ENCODE measurements at regions not wholly inside any gene's neighbourhood (a gene's known extent, or its start where the extent isn't known, plus 50 kb on each side); places are given as distances from the start of the nearest gene placed in this dataset.

DNA sequence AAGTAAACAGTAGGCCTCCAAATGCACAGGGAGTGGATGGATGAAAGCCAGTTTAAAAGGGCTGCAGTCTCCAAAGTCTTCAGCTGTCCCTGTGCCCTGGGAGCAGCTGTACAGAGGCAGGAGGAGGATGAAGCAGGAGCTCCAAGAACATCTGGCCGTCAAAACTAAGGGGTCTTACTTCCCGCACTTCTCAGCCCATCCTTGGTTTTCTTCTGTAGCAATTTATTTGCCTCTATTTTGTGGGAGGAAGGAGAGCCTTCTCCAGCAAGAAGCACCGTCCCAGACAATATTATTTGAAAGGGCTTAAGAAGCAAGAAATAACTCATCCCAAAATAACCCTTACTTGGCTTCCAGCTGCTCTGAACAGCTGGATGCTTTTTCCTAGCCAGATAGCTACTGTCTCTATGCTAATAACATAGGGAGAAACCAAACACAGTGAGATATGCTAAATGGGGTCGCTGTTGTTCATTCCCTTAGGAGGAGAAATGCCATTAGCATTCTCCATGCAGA lies 133.2 kb downstream of the SPATA19 start:
- no peaks in the 10 kb centered on the region for H3K4me1 Mint-ChIP-seq
- H3K36me3 Mint-ChIP-seq = no peaks in the 10 kb centered on the region
- H3K27ac Mint-ChIP-seq = no peak overlapping the region
- peaks cover 2% of the 10 kb centered on the region for H3K9me3 Mint-ChIP-seq
- ATAC-seq = no peak
- DNase-seq (ENCODE audit: low spot score in 2 of 2) = no peak
- no peak overlapping the region for H3K4me3 Mint-ChIP-seq

DNA sequence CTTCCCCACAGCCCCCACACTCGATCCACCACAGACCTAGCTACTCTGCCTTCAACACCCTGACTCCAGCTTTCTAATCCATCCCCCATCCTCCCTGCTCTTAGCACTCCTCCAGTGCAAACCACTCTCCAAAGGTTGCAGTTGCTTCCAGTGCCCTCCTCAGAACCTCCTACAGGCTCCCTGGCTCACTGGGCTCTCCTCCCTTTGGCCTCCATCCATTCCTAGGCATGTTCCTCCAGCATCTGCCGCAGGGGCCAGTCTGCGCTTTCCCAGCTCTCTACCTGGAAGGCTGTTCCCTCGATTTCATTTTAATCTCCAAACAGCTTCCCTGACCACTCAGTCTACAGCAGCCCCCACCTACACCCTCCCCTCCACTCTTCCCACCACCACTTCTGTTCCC lies 133.8 kb downstream of the SPATA19 start:
- Mint-ChIP-seq H3K9me3 (no peaks in the 10 kb centered on the region), H3K27ac (no peak overlapping the region), H3K4me1 (no peaks in the 10 kb centered on the region), H3K4me3 (no peak overlapping the region), H3K36me3 (no peaks in the 10 kb centered on the region)
- DNase-seq (ENCODE audit: low spot score in 2 of 2) (no peak), ATAC-seq (no peak)

DNA sequence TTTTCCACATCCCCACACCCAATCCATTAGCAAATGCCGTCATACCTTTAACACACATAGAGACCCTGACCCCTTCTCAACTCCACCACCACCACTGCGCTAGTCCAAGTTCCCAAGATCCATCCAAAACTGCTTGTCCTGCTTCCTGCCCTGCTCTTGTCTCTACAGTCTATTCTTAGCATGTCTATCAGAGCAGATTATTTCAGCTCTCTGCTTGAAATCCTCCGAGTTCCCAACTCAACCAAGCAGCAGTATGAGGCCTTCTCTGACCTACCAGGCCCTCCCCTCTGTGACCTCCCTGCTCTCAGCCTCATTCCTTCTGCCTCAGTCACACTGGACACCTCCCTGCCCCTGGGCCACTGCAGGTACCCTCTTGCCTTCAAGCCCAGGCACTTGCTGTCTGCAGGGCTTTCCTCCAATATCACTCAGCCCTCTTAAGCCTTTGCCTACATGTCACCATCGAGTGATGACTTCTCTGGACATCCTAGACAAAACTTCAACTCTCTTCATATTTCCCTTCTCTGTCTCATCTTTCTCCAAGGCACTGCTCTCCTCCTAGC lies 134.6 kb downstream of the SPATA19 start:
- Mint-ChIP-seq H3K4me1 (no peaks in the 10 kb centered on the region), H3K36me3 (no peaks in the 10 kb centered on the region), H3K4me3 (no peak overlapping the region), H3K27ac (no peak overlapping the region), H3K9me3 (no peaks in the 10 kb centered on the region)
- DNase-seq (ENCODE audit: low spot score in 2 of 2) = no peak
- ATAC-seq = no peak

DNA sequence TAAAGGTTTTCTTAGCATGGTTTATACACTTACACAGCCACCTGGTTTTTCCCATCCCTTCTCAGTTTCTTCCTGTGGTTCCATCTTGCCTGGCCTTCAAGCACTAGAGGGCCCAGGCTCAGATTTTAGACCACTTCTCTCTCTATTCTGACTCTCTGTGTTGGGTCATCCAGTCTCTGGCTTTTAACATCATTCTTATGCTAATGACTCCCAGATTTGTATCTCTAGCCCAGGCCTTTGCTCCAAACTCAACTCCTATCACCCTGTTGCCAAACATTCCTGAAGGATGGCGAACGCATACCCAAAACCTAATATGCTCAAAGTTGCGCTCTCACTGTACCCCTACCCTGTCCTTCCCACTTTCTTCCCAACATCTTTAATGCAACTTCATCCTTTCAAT lies 135.1 kb downstream of the SPATA19 start:
- H3K27ac Mint-ChIP-seq = no peak overlapping the region
- no peak for DNase-seq (ENCODE audit: low spot score in 2 of 2)
- no peak for ATAC-seq
- H3K4me1 Mint-ChIP-seq = no peaks in the 10 kb centered on the region
- H3K9me3 Mint-ChIP-seq = no peaks in the 10 kb centered on the region
- H3K4me3 Mint-ChIP-seq = no peak overlapping the region
- no peaks in the 10 kb centered on the region for H3K36me3 Mint-ChIP-seq

DNA sequence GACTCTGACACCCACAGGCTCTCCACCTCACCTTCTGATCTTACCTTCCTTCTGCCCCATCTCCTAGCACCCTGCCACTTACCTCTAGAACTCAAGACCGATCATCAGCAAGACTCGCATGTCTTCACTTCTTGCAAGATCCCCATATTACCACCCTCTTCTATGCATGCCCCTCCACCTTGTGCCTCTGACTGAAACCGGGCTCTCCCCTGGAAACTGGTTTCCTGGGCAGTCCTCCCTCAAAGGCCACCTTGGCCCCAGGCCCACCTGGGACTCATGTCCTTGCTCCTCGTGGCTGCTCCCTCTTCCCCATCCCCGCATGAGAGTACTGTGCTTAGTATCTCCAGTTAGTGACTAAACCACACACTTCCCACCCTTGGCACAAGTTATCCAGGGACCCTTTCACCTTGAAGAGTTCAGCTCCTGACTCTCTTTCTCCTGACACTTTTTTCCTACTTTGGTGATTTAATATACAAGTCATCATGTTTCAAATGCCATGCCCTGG lies 136.7 kb downstream of the SPATA19 start:
- ATAC-seq (no peak), DNase-seq (ENCODE audit: low spot score in 2 of 2) (no peak)
- no peaks in the 10 kb centered on the region for H3K36me3 Mint-ChIP-seq
- no peak overlapping the region for H3K27ac Mint-ChIP-seq
- no peak overlapping the region for H3K4me3 Mint-ChIP-seq
- H3K9me3 Mint-ChIP-seq = no peaks in the 10 kb centered on the region
- no peaks in the 10 kb centered on the region for H3K4me1 Mint-ChIP-seq

DNA sequence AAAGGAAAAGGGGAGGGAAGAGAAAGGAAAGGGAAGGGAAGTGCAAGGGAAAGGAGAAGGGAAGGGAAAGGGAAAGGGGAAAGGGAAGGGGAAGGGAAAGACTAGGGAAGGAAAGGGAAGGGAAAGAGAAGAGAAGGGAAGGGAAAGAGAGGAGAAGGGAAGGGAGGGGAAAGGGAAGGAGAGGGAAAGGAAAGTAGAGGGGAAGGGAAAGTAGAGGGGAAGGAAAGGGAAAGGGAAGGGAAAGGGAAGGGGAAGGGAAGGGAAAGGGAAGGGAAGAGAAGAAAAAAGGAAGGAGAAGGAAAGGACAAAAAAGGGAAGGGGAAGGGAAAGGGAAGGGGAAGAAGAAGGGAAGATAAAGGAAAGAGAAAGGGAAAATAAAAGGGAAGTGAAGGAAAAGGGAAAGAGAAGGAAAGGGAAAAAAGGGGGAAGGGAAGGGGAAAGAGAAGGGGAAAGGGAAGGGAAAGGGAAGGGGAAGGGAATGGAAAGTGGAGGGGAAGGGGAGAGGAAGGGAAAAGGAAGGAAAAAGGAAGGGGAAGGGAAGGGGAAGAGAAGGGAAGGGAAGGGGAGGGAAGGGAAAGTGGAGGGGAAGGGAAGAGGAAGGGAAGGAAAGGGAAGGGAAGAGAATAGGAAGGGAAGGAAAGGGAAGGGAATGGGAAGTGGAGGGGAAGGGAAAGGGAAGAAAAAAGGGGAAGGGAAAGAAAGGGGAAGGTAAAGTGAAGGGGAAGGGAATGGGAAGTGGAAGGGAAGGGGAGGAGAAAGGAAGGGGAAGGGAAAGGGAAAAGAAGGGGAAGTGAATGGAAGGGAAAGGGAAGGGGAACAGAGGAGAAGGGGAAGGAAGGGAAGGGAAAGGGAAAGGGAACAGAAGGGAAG lies 138.2 kb downstream of the SPATA19 start:
- H3K27ac Mint-ChIP-seq = no peak overlapping the region
- no peak overlapping the region for H3K4me3 Mint-ChIP-seq
- DNase-seq (ENCODE audit: low spot score in 2 of 2) (no peak), ATAC-seq (no peak)
- H3K4me1 Mint-ChIP-seq = no peaks in the 10 kb centered on the region
- H3K9me3 Mint-ChIP-seq = no peaks in the 10 kb centered on the region
- H3K36me3 Mint-ChIP-seq = no peaks in the 10 kb centered on the region

GRCh38 chr11:133705873-133706272 lies 139.4 kb downstream of the SPATA19 start:
- Mint-ChIP-seq H3K4me1 (no peaks in the 10 kb centered on the region), H3K4me3 (no peak overlapping the region), H3K9me3 (no peaks in the 10 kb centered on the region), H3K36me3 (no peaks in the 10 kb centered on the region), H3K27ac (no peak overlapping the region)
- ATAC-seq (no peak), DNase-seq (ENCODE audit: low spot score in 2 of 2) (no peak)

- Mint-ChIP-seq H3K9me3 (no peaks in the 10 kb centered on the region), H3K27ac (no peak overlapping the region), H3K4me1 (no peaks in the 10 kb centered on the region), H3K4me3 (no peak overlapping the region), H3K36me3 (no peaks in the 10 kb centered on the region)
- DNase-seq (ENCODE audit: low spot score in 2 of 2) = no peak
- ATAC-seq = no peak
Measured at GRCh38 chr11:133705074-133705648, 140.2 kb downstream of the SPATA19 start.

- DNase-seq (ENCODE audit: low spot score in 2 of 2) (no peak), ATAC-seq (no peak)
- Mint-ChIP-seq H3K4me3 (no peak overlapping the region), H3K9me3 (no peaks in the 10 kb centered on the region), H3K36me3 (no peaks in the 10 kb centered on the region), H3K27ac (no peak overlapping the region), H3K4me1 (no peaks in the 10 kb centered on the region)
Measured at GRCh38 chr11:133699071-133699470, 146.2 kb downstream of the SPATA19 start.

- ATAC-seq (no peak), DNase-seq (ENCODE audit: low spot score in 2 of 2) (no peak)
- Mint-ChIP-seq H3K9me3 (no peaks in the 10 kb centered on the region), H3K4me1 (no peaks in the 10 kb centered on the region), H3K4me3 (no peak overlapping the region), H3K36me3 (no peaks in the 10 kb centered on the region), H3K27ac (no peak overlapping the region)
Measured at GRCh38 chr11:133698654-133699053, 146.7 kb downstream of the SPATA19 start.

DNA sequence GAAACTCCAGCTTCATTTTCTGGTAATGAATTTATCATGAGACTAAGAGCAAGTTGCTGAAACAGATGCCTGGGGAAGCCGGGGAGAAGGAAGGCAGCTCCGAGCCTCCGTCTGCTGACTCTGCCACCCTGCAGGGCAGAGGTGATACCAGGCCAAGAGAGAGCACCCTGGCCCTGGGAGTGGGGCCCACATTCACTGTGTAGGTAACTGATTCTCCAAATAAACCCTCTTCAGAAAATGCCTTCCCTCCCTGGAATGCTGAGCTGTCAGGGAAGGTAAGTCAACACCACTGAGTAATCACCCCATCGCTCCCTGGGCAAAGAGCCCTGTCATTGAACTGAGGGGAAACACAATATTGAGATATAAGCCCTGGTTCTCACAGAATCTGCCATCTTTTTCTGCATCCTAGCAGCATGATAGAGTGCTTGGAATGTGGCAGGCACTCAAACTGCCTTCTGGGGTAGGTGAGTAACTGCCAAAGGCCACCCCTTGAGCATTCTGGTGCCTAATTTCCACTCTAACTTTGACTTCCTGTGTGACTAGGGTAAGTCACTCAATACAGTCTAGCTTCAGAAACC lies 147.6 kb downstream of the SPATA19 start:
- H3K9me3 Mint-ChIP-seq = no peaks in the 10 kb centered on the region
- no peak for ATAC-seq

DNA sequence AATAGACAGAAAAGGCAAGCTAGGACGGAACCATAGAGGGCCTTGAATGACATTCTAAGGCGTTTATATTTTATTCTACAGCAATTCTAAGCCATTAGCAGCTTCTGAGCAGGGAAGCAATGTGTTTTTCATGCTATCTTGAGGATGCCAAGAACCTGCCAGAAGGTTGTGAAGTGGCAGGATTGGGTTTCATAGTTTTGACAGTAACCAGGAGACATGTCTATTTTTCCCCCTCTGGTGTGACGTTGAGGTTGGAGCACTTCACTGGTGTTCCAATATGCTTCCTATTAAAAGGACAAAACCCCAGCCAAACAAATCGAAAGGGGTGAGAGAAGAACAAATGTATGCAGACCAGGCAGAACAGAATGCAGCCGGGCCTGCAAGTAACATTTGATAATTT lies 148.2 kb downstream of the SPATA19 start:
- H3K9me3 Mint-ChIP-seq = no peaks in the 10 kb centered on the region
- H3K27ac Mint-ChIP-seq = no peak overlapping the region
- H3K4me3 Mint-ChIP-seq = no peak overlapping the region
- H3K36me3 Mint-ChIP-seq = no peaks in the 10 kb centered on the region
- no peaks in the 10 kb centered on the region for H3K4me1 Mint-ChIP-seq
- DNase-seq (ENCODE audit: low spot score in 2 of 2) (no peak), ATAC-seq (no peak)

More for the DNA sequence above, 147.6 kb downstream of the SPATA19 start:
- no peak overlapping the region for H3K27ac Mint-ChIP-seq
- DNase-seq (ENCODE audit: low spot score in 2 of 2) = no peak
- no peaks in the 10 kb centered on the region for H3K4me1 Mint-ChIP-seq
- no peak overlapping the region for H3K4me3 Mint-ChIP-seq
- H3K36me3 Mint-ChIP-seq = no peaks in the 10 kb centered on the region

DNA sequence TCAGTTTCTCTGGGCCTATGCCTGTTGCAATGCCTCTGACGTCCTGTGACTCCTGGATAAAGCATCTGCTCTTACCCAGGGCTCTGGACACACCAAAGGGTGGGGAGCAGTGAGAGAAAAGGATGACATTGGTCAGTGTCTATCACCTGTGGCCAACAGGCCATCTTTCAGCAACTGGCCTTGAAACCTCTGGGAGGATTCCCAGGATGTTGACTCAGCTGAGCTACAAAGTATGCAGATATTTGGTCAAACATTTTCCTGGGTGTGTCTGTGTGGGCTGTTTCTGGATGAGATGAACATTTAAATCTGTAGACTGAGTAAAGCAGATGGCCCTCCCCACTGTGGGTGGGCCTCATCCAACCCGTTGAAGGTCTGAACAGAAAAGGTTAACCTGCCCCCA lies 149.9 kb downstream of the SPATA19 start:
- Mint-ChIP-seq H3K4me3 (no peak overlapping the region), H3K27ac (no peak overlapping the region), H3K4me1 (no peaks in the 10 kb centered on the region), H3K9me3 (no peaks in the 10 kb centered on the region), H3K36me3 (no peaks in the 10 kb centered on the region)
- peak; percentile 12 for ATAC-seq
- no peak for DNase-seq (ENCODE audit: low spot score in 2 of 2)

- Mint-ChIP-seq H3K4me3 (no peak overlapping the region), H3K9me3 (no peaks in the 10 kb centered on the region), H3K36me3 (no peaks in the 10 kb centered on the region), H3K4me1 (no peaks in the 10 kb centered on the region), H3K27ac (no peak overlapping the region)
- no peak for ATAC-seq
- no peak for DNase-seq (ENCODE audit: low spot score in 2 of 2)
Measured at GRCh38 chr11:133694701-133695100, 150.6 kb downstream of the SPATA19 start.

DNA sequence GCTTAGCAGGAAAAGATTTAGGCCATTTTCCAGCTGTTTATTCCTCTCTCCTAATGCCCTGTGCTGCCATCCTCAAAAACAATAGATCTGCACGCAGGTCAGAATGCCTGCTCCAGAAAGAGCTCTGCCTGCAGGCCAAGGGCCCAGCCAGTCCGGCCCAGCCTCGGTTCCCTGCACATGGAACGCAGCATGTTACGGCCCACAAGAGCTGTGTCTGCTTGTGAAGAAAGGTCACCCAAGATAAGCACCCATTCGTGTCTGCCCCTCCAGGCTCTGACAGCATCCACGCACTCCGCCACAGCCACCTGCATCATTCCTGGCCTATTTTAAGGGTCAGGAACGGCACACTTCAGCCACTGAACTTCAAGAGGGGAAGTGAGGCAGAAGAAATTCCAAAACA lies 152.2 kb downstream of the SPATA19 start:
- Mint-ChIP-seq H3K36me3 (no peaks in the 10 kb centered on the region), H3K4me1 (no peaks in the 10 kb centered on the region)
- no peak for ATAC-seq

More for the DNA sequence above, 152.2 kb downstream of the SPATA19 start:
- Mint-ChIP-seq H3K9me3 (peaks cover 3% of the 10 kb centered on the region), H3K4me3 (no peak overlapping the region), H3K27ac (no peak overlapping the region)
- no peak for DNase-seq (ENCODE audit: low spot score in 2 of 2)

Data from stimulated activated effector memory CD8-positive, alpha-beta T cell treated with anti-CD3 and anti-CD28 coated beads, Interleukin-12 subunit alpha, Interleukin-12 subunit beta, amount 100 ng/mL, for 72 hours (primary cell).